C4-2B (cell line): ENCODE measurements at regions not wholly inside any gene's neighbourhood (a gene's known extent, or its start where the extent isn't known, plus 50 kb on each side); places are given as distances from the start of the nearest gene placed in this dataset.

ENCODE experiments used
- CTCF ChIP-seq: fragments of 450-650 bp; conservative IDR thresholded peaks from 2 replicates; pipeline ENCODE4 v1.5.1; 2017; ENCODE audit warnings: mild to moderate bottlenecking
- ZFX ChIP-seq: fragments of 450-650 bp; IDR thresholded peaks from 2 replicates; pipeline ENCODE4 v1.6.1; 2017

DNA sequence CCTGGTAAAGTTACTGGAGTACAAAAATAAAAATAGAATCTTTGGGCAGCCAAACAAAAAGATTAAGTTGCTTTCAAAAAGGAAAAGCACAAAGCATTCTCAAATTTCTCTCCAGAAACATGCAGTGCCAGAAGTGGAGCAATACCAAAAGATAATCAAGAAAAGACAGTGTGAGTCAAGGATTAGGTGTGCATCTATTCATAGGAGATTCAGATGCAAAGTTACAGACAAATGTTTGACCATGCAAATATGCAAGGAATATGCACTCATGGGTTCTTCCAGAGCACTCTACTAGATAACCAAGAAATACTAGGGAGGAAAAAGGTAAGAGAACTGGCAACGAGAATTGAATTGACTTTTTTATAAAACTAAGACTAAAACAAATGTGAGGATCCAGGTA, 51.8 kb upstream of the CDH20 start:
- TF ChIP-seq CTCF = no peak
- TF ChIP-seq ZFX = no peak
